Kidney epithelial cell (primary cell): ENCODE measurements at regions not wholly inside any gene's neighbourhood (a gene's known extent, or its start where the extent isn't known, plus 50 kb on each side); places are given as distances from the start of the nearest gene placed in this dataset.
"Not testable (repeated sequence)": the region's sequence is repeated elsewhere in the genome, so short reads cannot be mapped to it uniquely, and the experiment has no call there.

Experiments
- DNase-seq: peaks from one replicate; pipeline ENCODE4 v3.0.0-alpha.2; 2010; ENCODE audit warnings: low read depth
- H3K27me3 ChIP-seq: 2 replicates; pipeline ENCODE4 v1.6.0; 2011; ENCODE audit warnings: low read length; ENCODE audit not compliant: control insufficient read depth, insufficient read depth
- H3K36me3 ChIP-seq: 2 replicates; pipeline ENCODE4 v1.5.1; 2011; ENCODE audit warnings: low read length; ENCODE audit not compliant: control insufficient read depth, insufficient read depth
- H3K4me3 ChIP-seq: 2 replicates; pipeline ENCODE4 v1.5.1; 2011; ENCODE audit warnings: low read depth, mild to moderate bottlenecking, control low read depth, low read length
- CTCF ChIP-seq: IDR thresholded peaks from 2 replicates; pipeline ENCODE4 v1.5.1; 2011; ENCODE audit warnings: mild to moderate bottlenecking, moderate library complexity, low read length, control low read depth, inconsistent platforms; ENCODE audit not compliant: insufficient read depth, poor library complexity, severe bottlenecking

GRCh38 chr13:37510441-37510840 is 88.1 kb downstream of the POSTN start:
- Histone ChIP-seq H3K36me3 (no peaks in the 10 kb centered on the region), H3K4me3 (no peak overlapping the region), H3K27me3 (no peaks in the 10 kb centered on the region)
- no peak for TF ChIP-seq CTCF
- DNase-seq, result no peak

- H3K27me3 ChIP-seq, result no peaks in the 10 kb centered on the region
- no peak overlapping the region for H3K4me3 ChIP-seq
- DNase-seq, result no peak
- TF ChIP-seq CTCF, result no peak
- H3K36me3 ChIP-seq, result no peaks in the 10 kb centered on the region
Measured at GRCh38 chr13:37505531-37505930, 93.0 kb downstream of the POSTN start.

DNA sequence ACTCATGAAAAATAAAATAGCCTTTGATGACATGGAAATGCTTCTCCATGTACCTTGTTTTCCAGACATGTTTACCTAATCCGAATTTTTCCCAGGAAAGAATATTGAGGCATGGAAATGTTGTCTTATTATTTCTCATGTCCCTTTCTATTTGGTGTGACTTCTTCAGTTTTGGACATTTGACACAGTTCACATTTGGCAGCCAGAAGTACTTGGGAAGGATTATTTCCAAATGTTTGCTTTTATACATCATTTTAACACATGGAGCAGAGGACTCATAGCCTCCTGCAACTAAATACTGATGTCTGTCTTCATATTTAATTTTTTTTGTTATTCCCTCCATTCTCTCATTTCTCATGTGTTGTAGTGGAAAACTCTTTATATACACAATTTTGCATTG is 94.3 kb downstream of the POSTN start:
- Histone ChIP-seq H3K4me3 (no peak overlapping the region), H3K36me3 (no peaks in the 10 kb centered on the region), H3K27me3 (no peaks in the 10 kb centered on the region)
- DNase-seq, result no peak
- no peak for TF ChIP-seq CTCF

DNA sequence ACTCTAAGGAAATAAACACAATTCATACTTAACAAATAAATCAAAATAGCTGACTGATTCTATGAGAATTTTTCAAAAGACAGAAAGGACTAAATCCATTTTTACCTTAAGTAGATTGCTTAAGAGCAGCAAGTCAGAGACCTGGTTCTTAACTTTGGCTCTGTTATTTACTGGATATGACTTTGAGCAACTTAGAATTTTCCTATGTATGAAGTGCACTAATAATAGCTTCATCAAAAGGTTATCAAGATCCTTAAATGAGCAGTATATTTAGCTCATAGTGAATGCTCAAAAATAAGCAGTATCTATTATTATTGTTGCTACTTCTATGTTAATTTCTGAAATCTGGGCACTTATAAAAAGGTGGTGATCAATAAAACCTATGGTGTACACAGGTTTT is 95.3 kb downstream of the POSTN start:
- H3K27me3 ChIP-seq, result no peaks in the 10 kb centered on the region
- H3K36me3 ChIP-seq, result no peaks in the 10 kb centered on the region
- no peak overlapping the region for H3K4me3 ChIP-seq
- TF ChIP-seq CTCF, result no peak
- DNase-seq, result no peak

- not testable (repeated sequence) for DNase-seq, H3K36me3 ChIP-seq, H3K4me3 ChIP-seq, H3K27me3 ChIP-seq
Measured at GRCh38 chr13:37502303-37502993, 96.1 kb downstream of the POSTN start.

DNA sequence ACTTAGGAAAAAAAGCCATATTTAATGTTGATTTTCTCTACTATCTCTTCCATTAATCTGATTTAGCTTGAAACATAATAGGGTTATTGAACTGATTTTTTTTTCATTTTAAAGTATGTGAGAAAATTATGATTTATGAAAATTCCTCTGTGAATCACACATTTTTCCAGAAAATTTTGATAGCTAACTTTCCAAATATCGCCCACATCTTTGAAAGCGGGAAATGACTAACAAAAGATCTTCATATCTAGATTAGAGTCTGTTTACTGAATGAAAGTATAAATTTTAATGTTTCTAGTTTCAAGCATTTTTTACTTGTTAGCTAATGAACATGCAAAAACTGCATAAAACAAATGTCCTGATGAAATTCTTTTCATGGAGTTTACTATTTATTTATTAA is 97.4 kb downstream of the POSTN start:
- Histone ChIP-seq H3K4me3 (no peak overlapping the region), H3K36me3 (no peaks in the 10 kb centered on the region), H3K27me3 (no peaks in the 10 kb centered on the region)
- no peak for TF ChIP-seq CTCF
- no peak for DNase-seq
